ENCODE measurements at regions not wholly inside any gene's neighbourhood (a gene's known extent, or its start where the extent isn't known, plus 50 kb on each side); places are given as distances from the start of the nearest gene placed in this dataset.

- peak; percentile 17 for TF ChIP-seq CTCF (conservative IDR thresholded peaks at IDR 0.05; ENCODE audit: low read depth, low read length)
- no peak for DNase-seq (ENCODE audit: low read depth)
- H3K4me3 ChIP-seq (ENCODE audit: low read depth, low read length) = no peak overlapping the region
Observed at GRCh38 chr20:11181966-11182365, 508.2 kb upstream of the JAG1 start.

GRCh38 chr20:11182720-11183119 is 508.9 kb upstream of the JAG1 start:
- no peak for DNase-seq (ENCODE audit: low read depth)
- H3K4me3 ChIP-seq (ENCODE audit: low read depth, low read length) = no peak overlapping the region
- TF ChIP-seq CTCF (conservative IDR thresholded peaks at IDR 0.05; ENCODE audit: low read depth, low read length) = no peak

GRCh38 chr20:11186301-11187008 is 512.7 kb upstream of the JAG1 start:
- H3K4me3 ChIP-seq (ENCODE audit: low read depth, low read length) = no peak overlapping the region
- peak; percentile 47 for DNase-seq (ENCODE audit: low read depth)
- no peak for TF ChIP-seq CTCF (conservative IDR thresholded peaks at IDR 0.05; ENCODE audit: low read depth, low read length)

GRCh38 chr20:11188843-11189603 is 515.2 kb upstream of the JAG1 start:
- no peak for DNase-seq (ENCODE audit: low read depth)
- no peak overlapping the region for H3K4me3 ChIP-seq (ENCODE audit: low read depth, low read length)
- TF ChIP-seq CTCF (conservative IDR thresholded peaks at IDR 0.05; ENCODE audit: low read depth, low read length) = no peak

- TF ChIP-seq CTCF (conservative IDR thresholded peaks at IDR 0.05; ENCODE audit: low read depth, low read length) = no peak
- no peak for DNase-seq (ENCODE audit: low read depth)
- peak overlapping the region; percentile 22 for H3K4me3 ChIP-seq (ENCODE audit: low read depth, low read length)
Observed at GRCh38 chr20:11190741-11191140, 516.9 kb upstream of the JAG1 start.

GRCh38 chr20:11192106-11192505 is 518.3 kb upstream of the JAG1 start:
- DNase-seq (ENCODE audit: low read depth) = no peak
- no peak overlapping the region for H3K4me3 ChIP-seq (ENCODE audit: low read depth, low read length)
- no peak for TF ChIP-seq CTCF (conservative IDR thresholded peaks at IDR 0.05; ENCODE audit: low read depth, low read length)
